ENCODE measurements at regions not wholly inside any gene's neighbourhood (a gene's known extent, or its start where the extent isn't known, plus 50 kb on each side); places are given as distances from the start of the nearest gene placed in this dataset.

DNA sequence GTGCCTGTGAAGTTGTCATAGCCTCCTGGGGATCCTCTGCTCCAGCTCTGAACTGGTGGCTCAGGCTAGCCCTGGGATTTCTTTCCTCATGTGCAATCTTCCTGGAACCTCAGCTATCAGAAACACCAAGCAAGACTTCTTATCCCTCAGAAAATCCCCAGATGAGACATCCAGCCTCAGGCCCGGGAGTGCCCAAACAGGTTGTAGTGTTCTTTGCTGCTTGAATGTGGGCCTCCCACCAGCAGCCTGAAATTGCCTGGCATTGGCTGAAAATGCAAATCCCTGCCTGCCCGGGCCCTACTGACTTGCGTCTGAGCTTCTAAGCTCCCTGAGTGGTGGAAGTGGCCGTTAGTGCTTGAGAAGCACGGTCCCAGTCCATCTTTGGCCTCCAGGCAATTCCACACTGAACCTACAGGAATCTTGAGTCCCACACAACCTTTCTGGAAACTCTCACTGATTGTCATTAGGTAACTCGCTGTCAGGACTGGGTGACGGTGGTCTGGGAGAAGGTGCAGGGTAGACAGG is 146.8 kb downstream of the ZBTB18 start:
- no peak for DNase-seq

DNA sequence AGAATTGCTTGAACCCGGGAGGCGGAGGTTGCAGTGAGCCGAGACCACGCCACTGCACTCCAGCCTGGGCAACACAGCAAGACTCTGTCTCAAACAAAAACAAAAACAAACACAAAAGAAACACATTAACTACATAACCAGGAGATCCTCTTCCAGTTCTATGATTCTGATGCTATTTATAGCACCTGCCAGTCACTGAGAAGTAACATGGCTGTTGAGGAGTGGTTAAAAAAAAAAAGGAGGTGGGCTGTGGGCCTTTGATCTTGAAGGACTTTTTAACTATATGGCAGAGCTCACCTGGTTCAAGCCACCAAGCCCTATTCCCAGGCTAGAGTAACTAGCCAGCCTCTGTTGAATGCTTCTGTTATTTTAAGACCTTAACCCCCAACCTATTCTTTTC is 148.8 kb downstream of the ZBTB18 start:
- DNase-seq: peak; percentile 37

DNA sequence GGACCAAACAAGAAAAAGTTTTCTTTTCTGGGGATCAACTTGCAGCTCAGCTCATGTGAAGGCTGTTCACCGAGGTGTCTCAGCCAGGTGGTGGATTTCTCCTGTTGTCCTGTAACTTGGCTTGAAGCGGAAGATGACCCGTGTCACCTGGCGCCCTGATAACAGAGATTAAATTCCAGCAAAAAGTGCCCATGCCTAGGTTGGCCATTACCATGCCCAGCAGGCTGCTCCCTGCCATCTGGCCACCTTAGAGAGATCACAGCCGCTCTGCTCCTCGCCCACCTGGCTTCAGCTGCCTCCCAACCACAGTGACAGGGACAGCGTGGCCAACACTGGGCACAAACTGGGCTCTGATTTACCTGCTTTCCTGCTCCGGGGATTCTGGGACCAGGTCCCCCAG is 149.5 kb downstream of the ZBTB18 start:
- peak; percentile 35 for DNase-seq

DNA sequence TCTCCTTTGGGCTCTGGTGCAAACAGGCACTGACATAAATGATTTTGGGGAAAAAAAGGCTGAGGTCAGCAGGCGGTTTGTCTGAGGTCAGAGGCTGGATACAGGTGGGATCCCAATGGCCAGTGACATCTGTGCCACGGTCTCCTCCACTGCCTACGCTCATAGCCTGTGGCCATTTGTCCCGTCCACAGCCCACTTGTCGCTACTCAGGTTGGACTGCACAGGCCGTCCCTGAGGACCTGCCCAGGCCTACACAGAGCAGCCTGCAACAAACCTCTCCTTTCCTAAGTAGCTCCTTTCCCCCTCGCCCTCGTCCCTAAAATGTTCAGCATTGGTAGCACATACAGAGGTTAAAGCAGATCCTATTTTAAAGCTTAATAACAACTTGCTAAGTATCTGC is 150.7 kb downstream of the ZBTB18 start:
- DNase-seq: no peak

DNA sequence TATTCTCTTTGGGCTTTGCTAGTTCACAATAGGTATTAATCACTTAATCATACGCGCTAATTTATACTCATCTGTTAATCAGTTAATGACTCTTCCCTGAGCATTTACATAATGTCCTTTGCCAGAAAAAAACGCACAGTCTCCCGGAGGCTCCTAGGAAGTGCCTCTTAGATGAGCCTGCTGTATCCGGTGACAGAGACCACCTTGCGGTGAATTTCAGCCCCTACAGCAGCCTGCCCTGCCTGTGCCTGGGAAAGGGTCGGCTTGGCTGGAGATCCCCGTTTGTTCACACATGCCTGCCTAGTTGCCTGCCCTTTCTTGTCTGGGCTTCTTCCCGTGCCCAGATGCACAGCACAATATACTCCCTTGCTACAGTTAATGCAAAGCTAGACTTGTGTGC is 152.9 kb downstream of the ZBTB18 start:
- DNase-seq: no peak

DNA sequence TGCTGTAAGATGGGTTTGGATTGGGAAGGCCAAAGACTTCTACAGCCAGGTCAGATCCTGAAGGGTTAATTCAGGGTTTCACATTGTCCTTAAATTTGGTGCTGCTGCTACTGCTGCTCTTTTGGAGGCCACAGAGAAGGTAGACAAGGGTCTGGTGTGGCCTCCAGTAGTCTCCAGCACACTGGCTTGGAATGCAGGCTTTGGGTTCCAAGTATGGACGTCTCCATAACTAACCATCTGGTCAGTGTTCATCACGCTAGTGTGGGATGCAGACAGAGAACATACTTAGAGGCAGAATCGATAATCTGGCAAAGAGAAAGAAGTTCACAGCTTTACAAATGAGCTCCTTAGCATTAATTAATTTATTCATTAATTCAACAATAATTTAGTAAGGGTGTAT is 154.1 kb downstream of the ZBTB18 start:
- DNase-seq: no peak

DNA sequence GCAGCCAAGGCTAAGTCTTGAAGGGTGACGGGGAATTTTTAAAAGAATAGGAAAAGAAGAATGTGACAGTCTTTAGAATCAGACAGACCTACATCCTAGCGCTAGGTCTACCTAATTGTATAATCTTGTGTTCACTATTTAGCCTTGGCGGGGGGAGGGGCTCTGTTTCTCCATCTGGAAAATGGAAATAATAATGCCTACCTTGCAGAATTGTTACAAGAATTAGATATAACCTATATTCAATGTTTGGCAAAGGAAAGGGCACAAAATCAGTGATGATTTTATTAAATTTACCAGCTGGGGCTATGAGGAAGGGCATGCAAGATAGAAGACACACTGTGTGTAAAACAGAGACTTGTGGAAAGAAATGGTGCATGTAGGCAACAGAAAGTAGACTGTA is 154.8 kb downstream of the ZBTB18 start:
- no peak for DNase-seq

DNA sequence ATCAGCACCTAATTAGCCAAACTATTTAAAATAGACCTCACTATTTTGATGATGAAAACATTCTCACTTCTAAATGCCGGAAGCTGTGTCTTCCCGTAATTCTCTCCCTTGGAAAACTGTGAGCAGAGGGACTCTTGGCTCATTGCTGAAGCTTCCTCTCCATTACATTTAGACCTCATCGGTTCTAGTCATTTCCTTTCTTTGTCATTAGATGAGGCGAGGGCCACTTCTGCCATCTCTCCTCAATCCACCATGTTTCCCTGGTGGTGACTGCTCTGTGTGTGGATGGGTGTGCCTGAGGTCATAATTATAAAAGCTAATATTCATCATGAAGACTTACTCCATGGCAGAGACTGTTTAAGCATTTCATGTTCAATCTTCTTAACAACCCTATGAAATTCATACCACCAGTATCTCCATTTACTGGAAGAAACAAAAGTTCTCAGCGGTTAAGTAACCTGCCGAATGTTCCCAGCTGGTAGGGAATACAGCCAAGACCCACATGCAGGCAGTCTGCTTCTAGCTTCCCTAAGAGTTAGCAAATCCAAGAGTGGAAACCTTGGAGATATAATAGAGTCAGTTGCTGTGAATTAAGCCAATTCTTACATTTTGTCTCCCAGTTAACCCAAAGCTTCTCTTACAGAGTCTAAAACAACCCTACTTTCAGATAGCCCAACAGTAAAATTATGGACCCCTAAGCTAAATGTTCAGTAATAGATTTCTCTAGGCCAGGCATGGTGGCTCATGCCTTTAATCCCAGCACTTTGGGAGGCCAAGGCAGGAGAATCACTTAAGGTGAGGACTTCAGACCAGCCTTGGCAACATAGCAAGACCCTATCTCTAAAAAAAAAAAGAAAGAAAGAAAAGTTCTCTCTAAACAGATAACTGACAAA is 156.2 kb downstream of the ZBTB18 start:
- DNase-seq: no peak

DNA sequence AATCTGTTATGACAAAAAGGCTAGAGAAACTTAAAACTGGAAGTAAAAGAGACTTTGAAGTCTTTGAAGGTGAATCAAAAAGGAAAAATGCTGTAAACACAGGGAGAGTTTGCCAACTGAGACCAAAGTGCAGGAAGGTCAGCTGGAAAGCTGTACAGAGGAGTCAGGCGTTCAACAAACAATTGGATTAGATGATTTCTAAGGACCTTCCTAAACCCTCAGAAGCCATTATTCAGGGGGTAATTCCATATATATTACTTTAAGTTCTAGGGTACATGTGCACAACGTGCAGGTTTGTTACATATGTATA is 156.8 kb downstream of the ZBTB18 start:
- DNase-seq: no peak

DNA sequence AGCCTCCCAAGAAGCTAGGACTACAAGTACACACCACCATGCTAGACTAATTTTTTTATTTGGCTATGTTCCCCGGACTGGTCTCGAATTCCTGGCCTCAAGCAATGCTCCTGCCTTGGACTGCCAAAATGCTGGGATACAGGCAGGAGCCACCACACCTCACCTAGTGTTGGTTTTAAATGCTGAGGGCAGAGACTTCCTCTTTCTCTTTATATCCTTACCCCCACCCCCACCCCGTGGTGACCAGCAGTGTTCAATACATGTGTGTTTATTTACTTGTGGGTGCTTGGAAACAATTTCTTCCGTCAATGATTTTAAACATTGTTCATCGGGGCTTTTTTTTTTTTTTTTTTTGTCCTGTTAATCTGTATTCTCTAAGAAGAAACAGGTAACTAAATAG is 158.9 kb downstream of the ZBTB18 start:
- no peak for DNase-seq

DNA sequence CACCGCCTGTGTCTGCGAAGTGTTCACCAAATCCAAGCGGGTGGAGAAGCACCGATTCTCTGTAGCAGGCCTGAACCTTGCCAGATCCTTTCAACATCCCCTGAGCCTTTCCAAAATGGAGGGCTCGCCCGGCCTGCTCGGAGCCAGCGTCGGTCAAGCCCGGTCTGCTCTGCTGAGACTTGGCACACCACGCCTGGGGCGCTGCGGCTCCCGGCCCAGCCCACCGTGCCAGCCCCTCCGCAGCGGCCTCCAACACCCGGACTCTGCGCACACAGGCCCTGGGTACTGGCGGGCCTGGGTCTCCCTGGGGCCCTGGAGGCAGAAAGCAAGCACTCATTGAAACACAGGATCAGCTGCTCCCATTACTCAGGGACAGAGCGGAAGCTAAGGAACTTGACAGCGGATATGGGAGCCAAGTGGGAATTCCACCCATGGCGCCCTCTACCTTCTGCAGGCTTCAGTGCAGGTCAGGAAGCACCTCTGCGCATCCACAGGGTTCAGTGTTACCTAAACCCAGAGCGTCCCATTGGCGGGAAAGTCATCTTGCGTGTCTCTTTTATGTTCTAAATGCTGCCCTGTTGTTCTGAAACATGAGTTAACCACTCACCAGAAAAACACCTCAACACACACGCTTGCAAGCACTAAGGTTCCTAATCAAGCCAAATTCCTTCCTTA is 159.9 kb downstream of the ZBTB18 start:
- no peak for DNase-seq

DNA sequence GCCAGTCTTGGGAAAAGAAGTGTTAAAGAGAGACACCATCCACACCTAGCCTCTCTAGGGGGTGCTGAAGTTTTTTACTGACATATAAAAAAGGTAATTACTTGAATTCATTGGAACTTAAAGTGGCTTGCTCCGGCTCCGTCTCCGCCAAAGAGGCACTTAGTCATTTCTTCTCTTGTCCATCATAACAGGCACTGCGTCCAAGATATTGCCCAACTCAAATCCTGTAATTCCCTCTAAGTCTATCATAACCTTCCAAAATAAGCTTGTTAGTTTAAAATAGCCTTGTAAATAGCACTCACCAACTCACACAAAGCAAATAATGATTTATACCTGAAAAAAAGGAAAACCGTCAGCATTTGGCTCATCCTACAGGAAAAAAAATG is 160.5 kb downstream of the ZBTB18 start:
- no peak for DNase-seq

DNA sequence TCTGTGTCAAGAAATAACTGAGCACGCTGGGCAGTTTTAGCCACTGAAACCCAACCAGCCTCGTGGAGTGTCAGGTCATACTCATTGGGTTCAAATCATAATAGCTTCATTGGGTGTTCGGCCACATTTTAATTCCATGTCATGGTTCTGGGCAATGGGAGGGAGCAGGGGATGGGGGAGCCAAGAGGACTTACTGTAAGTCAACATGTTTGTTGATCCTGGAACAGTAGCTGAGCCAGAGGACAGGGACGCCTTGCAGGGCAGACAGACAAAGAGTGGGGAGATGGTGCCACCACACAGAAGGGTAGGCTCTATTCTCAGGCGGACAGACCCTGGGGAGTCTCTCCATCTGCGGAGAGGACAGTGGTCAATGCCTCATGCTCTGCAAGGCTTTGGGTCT is 161.1 kb downstream of the ZBTB18 start:
- DNase-seq: no peak

DNA sequence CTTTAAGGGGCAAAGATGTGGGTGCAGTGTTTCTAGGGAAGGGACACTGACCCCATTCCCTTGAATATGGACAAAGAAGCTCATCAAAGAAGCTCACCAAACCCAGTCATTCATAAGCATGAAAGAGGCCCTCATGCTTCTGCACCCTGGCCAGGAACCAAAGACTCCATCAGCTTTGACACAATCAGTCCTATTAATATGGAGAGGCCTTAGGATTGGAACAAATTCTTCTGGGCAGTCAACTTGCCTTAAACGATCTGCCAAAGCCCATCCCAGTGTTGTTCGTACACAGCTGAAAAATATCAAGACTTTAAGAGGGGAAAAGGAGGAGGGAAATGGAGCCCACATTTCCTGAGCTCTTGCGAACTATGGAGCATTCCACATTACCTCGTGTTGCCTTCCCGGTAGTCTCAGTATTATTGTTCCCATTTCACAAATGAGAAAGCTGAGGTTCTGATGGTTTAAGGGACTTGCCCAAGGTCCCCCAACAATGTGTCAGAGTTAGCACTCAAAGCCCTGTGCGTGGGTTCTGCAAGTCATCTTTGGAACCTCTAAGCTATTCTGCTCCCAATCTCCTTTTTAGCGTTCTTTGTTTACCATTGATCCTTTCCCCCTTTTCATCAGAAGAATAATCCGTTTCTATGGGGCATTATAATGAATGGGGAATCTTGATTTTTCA is 161.9 kb downstream of the ZBTB18 start:
- no peak for DNase-seq

DNA sequence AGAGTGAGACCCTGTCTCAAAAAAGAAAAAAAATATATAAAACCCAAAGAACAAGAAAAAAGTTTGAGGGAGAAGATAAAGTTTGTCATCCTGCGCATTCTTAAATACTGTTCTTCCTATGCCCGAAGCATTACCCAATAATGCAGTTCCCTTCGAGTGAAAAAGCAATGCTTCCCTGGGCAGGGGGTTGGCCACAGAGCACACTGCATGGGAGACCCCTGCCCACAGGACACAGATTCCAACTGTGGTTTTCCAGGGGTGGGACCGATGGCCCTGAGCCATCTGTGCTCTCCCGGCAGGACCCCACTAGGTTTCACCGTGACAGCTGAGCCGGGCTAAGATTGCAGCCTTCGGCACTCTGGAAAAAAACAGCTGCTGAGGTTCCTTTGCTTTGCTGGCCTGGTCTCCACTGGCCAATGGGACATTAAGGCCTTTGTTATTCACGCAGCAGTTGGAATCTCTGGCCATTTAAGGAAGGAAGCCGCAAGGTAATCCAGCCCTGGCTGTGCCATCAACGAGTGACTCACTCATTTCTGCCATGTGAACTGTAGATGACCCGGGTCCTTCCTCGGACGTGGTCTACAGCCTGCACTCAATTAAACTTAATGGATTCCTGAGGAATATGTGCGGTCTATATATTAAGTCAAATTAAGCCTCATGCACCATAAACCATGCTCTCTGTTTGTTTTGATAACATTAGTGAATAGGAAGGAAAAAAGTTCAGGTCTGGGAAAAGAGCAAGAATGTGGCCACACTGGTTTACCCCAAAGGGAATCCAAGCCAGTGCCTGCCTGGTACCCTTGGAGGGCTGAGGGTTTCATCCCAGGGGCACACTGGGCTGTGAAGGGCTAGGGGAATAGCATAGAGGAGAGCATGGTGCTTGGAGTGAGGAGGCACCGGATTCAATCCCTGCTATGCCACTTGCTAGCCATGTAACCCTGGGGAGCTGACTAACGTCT is 163.2 kb downstream of the ZBTB18 start:
- no peak for DNase-seq

DNA sequence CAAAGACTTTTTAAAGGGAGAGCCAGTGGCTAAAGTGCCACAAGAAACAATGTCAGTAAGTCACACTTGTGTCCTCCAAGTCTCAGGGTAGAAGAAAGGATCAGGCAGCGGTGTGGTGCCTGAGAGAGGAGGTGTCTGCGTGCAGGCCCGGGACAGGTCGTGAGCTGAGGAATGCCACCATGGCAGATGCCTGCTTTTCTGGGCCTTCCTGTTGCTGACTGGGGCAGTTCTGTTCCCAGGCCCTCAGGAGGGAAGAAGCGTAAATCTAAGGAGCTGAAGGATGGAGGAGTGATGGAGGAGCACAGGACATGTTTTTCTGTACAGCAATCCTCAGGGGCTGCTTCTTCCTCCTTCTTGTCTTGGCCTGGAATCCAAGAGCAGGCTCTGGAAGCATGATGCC is 165.8 kb downstream of the ZBTB18 start:
- DNase-seq: no peak

DNA sequence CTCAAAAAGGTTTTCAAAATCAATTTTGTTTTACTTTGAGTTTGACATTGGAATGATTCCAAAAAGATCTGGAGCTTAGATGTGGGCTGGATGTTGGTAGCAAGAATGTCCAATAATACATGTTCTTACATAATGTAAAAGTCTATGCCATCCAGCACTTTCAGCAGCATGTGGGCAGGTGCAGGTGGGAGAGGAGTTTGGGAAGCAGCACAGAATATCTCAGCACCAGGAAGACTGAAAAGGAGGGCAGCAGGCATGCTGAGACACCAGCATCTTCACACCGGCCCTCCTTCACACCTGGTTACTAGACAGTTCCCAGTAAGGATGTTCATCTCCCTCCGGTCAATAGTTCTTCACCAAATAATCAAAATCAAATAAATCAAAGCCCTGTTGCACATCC is 166.6 kb downstream of the ZBTB18 start:
- no peak for DNase-seq

DNA sequence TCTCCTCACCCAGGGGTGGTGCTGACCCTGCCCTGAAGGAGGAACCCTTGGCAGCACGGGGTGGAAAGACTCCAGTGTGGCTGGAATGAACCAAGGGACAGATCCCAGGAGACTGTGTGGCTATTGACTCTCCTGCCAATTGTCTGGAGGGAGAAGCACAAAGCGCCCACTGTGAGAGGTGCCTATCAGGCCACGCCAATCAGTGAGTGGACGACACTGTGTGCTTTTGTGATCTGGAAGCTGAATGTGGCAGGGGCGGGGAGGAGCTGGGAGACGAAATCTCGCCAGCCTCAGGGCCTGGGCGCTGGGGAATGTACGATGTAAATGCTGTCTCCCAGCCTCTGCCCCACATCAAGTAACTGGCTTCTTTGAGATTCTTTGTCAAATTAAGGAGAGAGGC is 167.1 kb downstream of the ZBTB18 start:
- DNase-seq: no peak

DNA sequence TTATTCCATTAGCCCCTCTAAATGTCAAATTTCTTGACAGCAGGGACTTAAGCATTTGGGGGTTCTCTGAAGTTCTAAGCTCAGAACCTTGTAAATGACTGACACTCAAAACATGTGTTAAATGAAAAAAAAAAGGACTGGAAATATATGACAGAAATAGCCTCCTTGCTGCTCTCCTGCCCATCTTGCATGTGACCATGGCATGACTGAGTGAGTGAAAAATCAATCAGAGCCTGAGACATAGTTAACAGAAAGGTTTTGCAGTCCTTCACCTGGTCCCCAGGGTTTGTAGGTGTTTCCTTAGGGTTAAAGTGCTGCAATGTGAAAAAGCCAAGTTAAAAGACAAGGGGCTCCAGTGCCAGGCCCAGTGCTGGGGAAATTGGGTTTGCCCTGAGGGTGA is 168.1 kb downstream of the ZBTB18 start:
- DNase-seq: no peak

DNA sequence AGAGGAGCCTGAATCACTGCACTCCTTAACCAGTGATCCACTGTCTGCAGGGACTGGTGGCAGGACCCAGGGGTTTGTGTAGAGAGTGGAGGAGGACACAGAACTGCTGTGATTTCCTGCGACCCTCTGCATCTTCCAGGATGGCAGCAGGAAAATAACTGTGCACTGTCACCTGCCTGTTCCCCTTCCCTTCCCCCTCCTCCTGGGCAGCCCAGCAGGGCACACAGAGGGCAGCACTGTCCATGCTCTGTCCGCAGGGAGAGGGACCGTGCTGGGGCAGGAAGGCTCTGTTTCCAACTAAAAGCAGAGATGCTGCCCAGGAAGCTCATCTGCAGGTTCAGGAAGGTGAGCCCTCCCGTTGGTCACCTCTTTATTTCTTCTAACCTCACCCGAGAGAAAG is 168.7 kb downstream of the ZBTB18 start:
- DNase-seq: no peak

DNA sequence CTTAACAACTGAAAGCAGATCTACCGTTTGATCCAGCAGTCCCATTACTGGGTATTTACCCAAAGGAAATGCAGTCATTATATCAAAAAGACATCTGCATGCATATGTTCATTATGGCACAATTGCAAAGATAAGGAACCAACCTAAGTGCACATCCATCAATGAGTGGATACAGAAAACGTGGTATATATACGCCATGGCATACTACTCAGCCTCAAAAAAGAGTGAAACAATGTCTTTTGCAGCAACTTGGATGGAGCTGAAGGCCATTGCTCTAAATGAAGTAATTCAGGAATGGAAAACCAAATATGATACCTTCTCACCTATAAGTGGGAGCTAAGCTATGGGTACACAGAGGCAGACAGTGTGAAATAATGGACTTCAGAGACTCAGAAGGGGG is 169.3 kb downstream of the ZBTB18 start:
- no peak for DNase-seq

DNA sequence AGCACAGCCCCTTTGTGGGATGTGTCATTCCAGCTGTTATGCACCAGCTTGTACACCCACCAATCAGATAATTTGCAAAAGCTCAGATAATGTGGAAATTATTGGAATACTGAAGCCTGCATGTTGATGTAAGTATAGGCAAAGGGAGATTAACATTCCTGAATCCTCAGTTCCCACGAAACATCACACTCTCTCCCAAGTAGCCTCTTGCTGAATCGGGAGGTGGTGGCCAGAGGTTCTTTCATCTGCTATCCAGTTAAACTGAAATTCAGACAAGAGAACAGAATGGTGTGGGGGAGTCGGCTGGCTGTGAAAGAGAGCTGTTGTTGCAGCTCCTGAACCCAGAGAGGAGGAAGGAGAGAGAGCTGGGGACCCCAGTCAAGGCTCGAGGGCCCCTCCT is 170.9 kb downstream of the ZBTB18 start:
- no peak for DNase-seq

All from NCI-H2171 treated with DMSO at 0.1 percent for 48 hours (cell line).